22Rv1 (cell line): ENCODE measurements at regions not wholly inside any gene's neighbourhood (a gene's known extent, or its start where the extent isn't known, plus 50 kb on each side); places are given as distances from the start of the nearest gene placed in this dataset.
A peak's percentile ranks its signal among the peaks of the same experiment; 100 is the strongest.

ENCODE experiments used
- H3K27ac ChIP-seq: fragments of 450-650 bp; 2 replicates; pipeline ENCODE4 v1.5.1; 2017
- CTCF ChIP-seq: fragments of 450-650 bp; IDR thresholded peaks from 2 replicates; pipeline ENCODE4 v1.5.1; 2017; ENCODE audit warnings: mild to moderate bottlenecking
- ZFX ChIP-seq: fragments of 450-650 bp; IDR thresholded peaks from 2 replicates; pipeline ENCODE4 v1.6.1; 2017; ENCODE audit warnings: antibody characterized with exemption, borderline replicate concordance

DNA sequence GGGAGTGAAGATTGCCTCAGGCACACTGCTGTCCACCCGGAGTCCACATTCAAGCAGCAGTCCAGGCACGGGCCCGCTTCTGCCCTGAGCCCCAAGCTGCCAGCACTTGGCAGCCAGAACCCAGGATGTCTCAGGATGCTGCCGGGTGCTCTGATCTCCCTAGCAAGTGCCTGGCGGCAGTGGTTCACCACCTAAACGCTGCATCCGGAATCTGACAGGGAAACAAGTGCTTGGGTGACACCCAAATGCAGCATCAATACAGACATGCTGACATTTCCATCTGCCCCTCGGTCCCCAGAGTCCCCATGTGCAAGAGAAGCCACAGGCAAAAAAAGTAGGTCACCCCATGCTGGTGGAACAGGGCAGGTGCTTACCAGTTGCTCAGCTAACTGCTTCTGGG lies 197.1 kb upstream of the RPL38 start:
- TF ChIP-seq CTCF = no peak
- no peak for TF ChIP-seq ZFX

DNA sequence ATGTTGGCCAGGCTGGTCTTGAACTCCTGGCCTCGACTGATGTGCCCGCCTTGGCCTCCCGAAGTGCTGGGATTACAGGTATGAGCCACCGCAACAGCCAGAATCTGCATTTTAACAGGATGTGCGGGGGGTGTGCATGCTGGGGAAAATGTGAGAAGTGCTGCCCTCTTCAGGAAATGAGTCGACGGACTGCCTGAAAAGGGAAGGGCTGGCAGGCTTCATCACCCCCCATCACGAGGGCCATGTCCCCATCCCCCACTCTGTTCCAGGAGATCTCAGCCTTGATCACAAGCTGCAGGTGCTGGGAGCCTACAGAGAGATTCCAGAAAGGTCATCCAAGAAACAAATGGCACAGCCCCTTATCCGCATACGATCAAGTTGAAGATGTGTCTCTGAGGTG lies 195.3 kb upstream of the RPL38 start:
- TF ChIP-seq CTCF (peak; percentile 22; the same call in 1 of the 2 replicates), ZFX (no peak)
- no peak overlapping the region for H3K27ac ChIP-seq

More for the DNA sequence above, 197.1 kb upstream of the RPL38 start:
- H3K27ac ChIP-seq = no peak overlapping the region

DNA sequence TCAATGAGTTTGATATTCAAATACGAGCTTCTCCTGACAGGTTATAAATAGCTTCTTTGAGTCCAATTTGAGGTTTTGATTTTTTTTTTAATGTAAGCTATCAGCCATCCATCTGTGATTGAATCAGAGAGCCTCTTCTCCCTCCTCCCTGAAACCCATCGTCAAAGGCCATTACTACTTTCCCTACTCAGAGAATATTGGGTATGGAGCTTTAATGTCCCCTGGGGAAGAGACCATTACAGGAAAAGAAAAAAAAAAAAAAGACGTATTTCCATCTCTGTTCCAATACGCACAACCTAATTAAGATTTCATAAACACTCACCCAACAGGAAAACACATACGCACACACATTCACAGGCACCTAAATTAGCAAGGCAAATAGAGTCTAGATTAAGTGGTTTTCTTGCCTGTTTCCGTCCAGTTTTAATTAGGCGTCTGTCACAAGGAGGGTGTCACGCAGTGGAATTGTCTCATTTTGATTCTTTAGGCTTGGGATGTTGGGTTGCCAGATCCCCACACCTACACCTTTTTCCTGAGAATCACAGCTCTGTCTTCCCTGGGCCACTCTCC lies 194.3 kb upstream of the RPL38 start:
- no peak overlapping the region for H3K27ac ChIP-seq
- TF ChIP-seq ZFX = no peak
- TF ChIP-seq CTCF = no peak

- TF ChIP-seq CTCF (no peak), ZFX (no peak)
- no peak overlapping the region for H3K27ac ChIP-seq
Observed at GRCh38 chr17:74010903-74011302, 192.6 kb upstream of the RPL38 start.

DNA sequence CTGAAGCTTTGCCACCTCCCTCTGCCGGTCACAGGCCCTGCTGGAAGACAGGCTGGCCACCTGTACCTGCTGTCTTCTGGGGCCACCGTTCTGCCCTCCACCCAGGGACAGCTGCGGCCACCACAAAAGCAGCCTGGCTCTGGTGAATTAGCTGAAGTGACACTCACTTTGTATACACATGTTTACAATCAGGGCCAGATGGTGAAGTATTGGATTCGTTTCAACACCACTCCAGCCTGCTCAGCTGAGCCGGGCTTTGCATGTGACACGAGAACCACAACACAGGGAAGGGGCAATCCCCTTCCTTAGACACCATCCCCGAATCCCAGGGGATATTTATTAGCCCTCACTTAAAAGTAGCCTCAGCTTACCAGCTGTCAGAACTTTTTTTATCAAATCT lies 191.5 kb upstream of the RPL38 start:
- H3K27ac ChIP-seq = no peak overlapping the region
- TF ChIP-seq CTCF = no peak
- TF ChIP-seq ZFX = no peak

DNA sequence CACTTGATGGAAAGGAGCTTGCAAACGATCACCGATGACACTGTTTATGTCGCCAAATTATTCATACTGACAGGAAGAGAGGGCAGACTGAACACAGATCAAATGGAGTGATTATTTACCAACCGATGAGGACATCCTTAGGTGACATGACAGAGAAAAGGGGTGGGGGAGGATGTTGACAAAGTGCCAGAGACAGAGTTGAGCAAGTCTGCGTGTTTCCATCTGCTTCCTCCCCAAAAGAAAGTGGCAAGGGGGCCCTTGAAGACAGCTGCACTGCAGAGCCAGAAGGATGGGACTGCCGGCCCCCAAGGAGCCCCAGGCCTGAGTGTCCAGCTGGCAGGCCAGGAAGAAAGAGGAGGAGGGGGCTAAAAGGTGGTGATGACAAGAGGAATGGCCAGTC lies 191.0 kb upstream of the RPL38 start:
- TF ChIP-seq CTCF = no peak
- no peak overlapping the region for H3K27ac ChIP-seq

DNA sequence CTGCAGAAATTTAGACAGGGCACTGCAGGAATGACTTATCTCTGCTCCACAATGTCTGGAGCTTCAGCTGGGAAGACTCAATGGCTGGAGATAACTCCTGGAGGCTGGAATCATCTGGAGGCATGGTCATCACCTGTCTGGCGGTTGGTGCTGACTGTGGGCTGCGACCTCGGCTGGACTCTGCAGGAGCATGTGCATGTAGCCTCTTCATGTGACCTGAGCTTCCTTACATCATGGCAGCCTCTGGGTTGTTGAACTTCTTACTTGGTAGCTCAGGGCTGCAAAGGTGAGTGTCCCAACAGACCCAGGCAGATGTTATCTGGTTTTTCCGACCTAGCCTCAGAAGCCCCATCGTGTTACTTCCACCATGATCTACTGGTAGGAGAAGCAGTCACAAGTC lies 188.2 kb upstream of the RPL38 start:
- no peak overlapping the region for H3K27ac ChIP-seq
- TF ChIP-seq ZFX (no peak), CTCF (no peak)
